GM06990 (cell line): ENCODE measurements at regions not wholly inside any gene's neighbourhood (a gene's known extent, or its start where the extent isn't known, plus 50 kb on each side); places are given as distances from the start of the nearest gene placed in this dataset.

Experiments
- DNase-seq: peaks from one replicate; pipeline ENCODE4 v3.0.0-alpha.2; 2011; ENCODE audit not compliant: insufficient read length; ENCODE audit errors: extremely low read depth
- H3K27me3 ChIP-seq: replicated peaks from 2 replicates; pipeline ENCODE4 v1.6.0; 2011; ENCODE audit warnings: low read length; ENCODE audit not compliant: control insufficient read depth, insufficient read depth
- H3K36me3 ChIP-seq: 2 replicates; pipeline ENCODE4 v1.5.1; 2011; ENCODE audit warnings: low read length; ENCODE audit not compliant: control insufficient read depth, insufficient read depth
- H3K4me3 ChIP-seq: replicated peaks from 2 replicates; pipeline ENCODE4 v1.5.1; 2011; ENCODE audit warnings: low read depth, mild to moderate bottlenecking, control low read depth, low read length
- TF ChIP-seq, protein P1 (sequence below): IDR thresholded peaks from 2 replicates; pipeline ENCODE4 v1.5.1; 2011; ENCODE audit warnings: low read length, control low read depth, mild to moderate bottlenecking, inconsistent platforms; ENCODE audit not compliant: insufficient read depth, poor library complexity, severe bottlenecking

DNA sequence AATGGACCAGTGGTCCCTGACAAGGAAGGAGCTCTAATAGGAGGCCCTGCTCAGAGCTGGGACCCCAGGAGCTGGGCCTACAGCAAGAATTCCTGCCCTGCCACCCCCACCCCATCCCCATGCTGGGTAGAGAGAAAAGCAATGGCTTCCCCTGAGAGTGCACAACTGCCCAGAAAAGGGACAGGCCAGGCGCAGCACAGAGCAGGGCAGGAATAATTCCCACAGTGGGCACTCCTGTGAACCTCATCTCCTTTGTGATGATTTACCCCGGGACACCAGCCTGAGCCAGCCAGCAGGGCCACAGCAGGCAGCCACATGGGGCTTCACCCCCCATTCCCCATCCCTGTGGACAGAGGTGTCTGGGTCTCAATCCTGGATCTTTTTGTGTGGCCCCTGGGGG, 104.0 kb upstream of the IQSEC1 start:
- DNase-seq: no peak
- TF ChIP-seq, protein P1, sequence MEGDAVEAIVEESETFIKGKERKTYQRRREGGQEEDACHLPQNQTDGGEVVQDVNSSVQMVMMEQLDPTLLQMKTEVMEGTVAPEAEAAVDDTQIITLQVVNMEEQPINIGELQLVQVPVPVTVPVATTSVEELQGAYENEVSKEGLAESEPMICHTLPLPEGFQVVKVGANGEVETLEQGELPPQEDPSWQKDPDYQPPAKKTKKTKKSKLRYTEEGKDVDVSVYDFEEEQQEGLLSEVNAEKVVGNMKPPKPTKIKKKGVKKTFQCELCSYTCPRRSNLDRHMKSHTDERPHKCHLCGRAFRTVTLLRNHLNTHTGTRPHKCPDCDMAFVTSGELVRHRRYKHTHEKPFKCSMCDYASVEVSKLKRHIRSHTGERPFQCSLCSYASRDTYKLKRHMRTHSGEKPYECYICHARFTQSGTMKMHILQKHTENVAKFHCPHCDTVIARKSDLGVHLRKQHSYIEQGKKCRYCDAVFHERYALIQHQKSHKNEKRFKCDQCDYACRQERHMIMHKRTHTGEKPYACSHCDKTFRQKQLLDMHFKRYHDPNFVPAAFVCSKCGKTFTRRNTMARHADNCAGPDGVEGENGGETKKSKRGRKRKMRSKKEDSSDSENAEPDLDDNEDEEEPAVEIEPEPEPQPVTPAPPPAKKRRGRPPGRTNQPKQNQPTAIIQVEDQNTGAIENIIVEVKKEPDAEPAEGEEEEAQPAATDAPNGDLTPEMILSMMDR: no peak

DNA sequence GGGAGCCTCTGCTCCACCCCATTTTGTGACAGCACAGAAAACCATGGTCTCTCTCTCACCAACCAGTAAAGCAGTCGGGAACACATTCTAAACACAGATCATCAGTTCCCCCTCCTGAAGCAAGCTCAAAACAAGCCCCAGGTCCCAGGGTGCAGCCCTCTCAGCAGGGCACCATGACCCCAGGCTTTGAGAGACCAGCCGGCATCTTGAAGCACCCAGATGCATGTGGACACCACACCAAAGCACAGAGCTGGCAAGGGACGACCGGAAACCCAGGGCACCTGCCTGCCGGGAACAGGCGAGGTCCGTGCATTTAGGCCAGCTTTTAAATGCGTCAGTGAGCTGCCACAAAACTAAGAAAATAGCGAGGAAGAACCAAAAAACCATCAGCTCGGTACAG, 103.2 kb upstream of the IQSEC1 start:
- no peak for DNase-seq
- H3K4me3 ChIP-seq: no peak overlapping the region
- H3K27me3 ChIP-seq: no peaks in the 10 kb centered on the region; the same call in 1 of the 2 replicates
- H3K36me3 ChIP-seq: no peaks in the 10 kb centered on the region
- TF ChIP-seq, protein P1: no peak

More for the DNA sequence above, 104.0 kb upstream of the IQSEC1 start:
- H3K4me3 ChIP-seq: no peak overlapping the region
- H3K36me3 ChIP-seq: no peaks in the 10 kb centered on the region
- no peaks in the 10 kb centered on the region for H3K27me3 ChIP-seq

DNA sequence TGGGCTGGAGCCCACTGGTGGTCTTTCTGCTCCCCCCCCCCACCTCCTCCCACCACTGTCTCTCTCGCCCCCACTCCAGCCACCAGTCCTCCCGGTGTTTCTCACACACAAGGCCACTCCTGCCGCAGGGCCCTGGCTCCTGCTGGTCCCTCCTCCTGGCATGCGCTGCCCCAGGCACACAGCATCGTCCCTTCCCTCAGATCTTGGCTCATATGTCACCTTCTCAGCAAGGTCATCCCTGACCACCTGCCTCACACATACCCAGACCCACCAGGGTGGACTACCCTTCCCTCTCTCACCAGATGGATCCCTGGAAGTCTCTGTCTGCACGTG, 101.5 kb upstream of the IQSEC1 start:
- no peak overlapping the region for H3K4me3 ChIP-seq
- no peak for DNase-seq
- H3K27me3 ChIP-seq: no peaks in the 10 kb centered on the region; the same call in 1 of the 2 replicates
- no peaks in the 10 kb centered on the region for H3K36me3 ChIP-seq
- TF ChIP-seq, protein P1: no peak

DNA sequence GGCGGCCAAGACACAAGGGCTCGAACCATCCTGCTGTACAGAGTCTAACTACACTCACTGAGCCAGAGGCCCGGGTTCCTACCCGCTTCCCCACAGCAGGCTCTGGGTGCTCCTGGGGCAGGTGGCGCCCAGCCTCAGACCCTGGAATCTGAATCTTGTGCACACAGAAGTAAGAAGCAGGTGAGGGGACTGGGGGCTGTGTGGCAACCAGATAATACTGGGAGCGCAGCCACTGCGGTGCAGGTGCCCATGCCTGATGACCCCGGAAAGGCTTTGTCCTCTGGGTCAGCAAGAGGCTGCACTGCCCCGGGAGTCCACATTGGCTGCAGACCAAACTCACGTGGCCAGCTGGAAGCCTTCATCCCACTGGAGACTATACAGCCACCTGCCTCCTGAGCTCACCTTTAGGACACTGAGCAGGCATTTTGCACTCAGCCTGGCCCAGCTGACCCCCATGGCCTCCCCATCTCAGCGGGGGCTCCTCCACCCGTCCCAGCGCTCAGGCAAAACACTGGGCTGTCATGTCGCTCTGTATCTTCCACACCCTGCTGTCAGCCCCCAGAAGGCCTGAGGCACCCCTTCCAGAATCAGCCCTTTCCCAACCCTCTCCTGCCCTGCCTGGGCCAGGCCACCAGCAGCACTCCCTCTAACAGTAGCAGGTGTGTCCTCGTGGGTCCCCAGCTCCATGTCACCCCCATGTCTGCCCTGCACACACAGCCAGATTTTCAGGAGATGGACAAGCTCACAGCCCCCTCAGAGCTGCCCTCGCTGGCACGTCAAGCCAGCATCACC, 101.0 kb upstream of the IQSEC1 start:
- no peak for DNase-seq
- Histone ChIP-seq H3K4me3 (no peak overlapping the region), H3K36me3 (no peaks in the 10 kb centered on the region), H3K27me3 (no peaks in the 10 kb centered on the region; the same call in 1 of the 2 replicates)
- TF ChIP-seq, protein P1: no peak

DNA sequence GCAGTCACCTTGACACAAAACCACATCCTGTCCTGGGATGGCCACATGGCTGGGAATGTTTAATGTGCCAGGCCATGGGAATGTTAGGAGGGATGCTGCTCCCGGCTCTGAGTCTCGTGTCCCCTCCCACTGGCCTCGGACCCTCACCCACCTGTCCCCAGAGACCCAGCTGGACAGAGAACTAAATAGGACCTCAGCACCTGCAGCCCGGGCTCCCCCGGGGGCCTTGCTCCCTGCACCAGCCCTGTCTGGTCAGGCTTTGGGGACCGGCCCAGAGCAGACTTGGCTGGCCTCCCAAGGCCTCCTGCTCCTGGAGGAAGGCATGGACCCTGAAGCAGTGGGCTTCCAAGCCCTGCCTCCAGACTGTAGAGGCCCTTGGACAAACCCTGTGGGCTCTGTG, 100.0 kb upstream of the IQSEC1 start:
- Histone ChIP-seq H3K36me3 (no peaks in the 10 kb centered on the region), H3K27me3 (no peaks in the 10 kb centered on the region; the same call in none of the 2 replicates), H3K4me3 (no peak overlapping the region)
- no peak for DNase-seq
- TF ChIP-seq, protein P1: no peak
